Skeletal muscle satellite cell (primary cell): ENCODE measurements at regions not wholly inside any gene's neighbourhood (a gene's known extent, or its start where the extent isn't known, plus 50 kb on each side); places are given as distances from the start of the nearest gene placed in this dataset.
"Not testable (repeated sequence)": the region's sequence is repeated elsewhere in the genome, so short reads cannot be mapped to it uniquely, and the experiment has no call there.

Source experiments
- H3K27me3 ChIP-seq: 2 replicates; pipeline ENCODE4 v1.7.0; 2013; ENCODE audit warnings: low read length; ENCODE audit not compliant: control insufficient read depth, insufficient read depth
- H3K36me3 ChIP-seq: 2 replicates; pipeline ENCODE4 v1.7.0; 2013; ENCODE audit warnings: mild to moderate bottlenecking, control low read depth, low read length; ENCODE audit not compliant: insufficient read depth
- H3K4me1 ChIP-seq: 2 replicates; pipeline ENCODE4 v1.7.0; 2013; ENCODE audit warnings: low read length; ENCODE audit not compliant: control insufficient read depth, insufficient read depth
- H3K4me2 ChIP-seq: 2 replicates; pipeline ENCODE4 v1.7.0; 2013; ENCODE audit warnings: mild to moderate bottlenecking, low read length
- H3K4me3 ChIP-seq: 2 replicates; pipeline ENCODE4 v1.7.0; 2013; ENCODE audit warnings: low read length
- H3K9ac ChIP-seq: 2 replicates; pipeline ENCODE4 v1.7.0; 2013; ENCODE audit warnings: mild to moderate bottlenecking, low read depth, low read length, moderate library complexity
- H3K9me3 ChIP-seq: replicated peaks from 2 replicates; pipeline ENCODE4 v1.7.0; 2013; ENCODE audit warnings: mild to moderate bottlenecking, control low read depth, low read length

DNA sequence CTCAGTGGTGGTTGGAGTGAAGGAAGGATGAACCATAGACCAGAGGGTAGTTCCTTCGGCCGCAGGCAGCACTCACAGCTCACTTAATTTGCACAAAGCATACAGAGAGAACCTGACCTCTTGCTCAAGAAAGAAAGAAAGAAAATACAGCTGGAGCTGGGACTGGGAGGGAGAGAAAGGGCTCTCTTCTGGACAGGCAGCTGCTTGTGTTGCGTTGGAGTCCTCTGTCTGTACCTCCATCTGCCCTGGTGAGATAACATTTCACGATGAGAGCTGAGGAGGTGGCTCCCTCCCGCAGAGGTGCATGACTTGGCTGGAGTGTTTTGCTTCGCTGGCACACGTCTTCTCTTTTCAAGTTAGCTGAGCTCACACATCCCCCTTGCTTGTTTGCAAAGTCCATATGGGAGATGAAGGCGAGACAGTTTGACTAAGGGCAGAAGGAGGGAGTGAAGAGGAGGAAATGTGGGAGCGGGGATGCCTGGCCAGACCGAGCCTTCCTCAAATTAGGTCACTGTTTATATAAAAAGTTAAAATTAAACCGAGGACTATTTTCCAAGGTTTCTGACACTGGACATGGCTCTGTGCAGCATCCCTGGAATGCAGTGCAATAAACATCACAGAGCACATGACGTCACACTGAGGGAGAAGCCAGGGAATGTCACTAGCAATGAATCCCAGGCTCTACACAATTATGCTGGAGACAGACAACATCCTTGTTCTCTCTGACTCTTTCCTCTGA lies 359.4 kb downstream of the CD83 start:
- H3K4me3 ChIP-seq: peak overlapping the region; percentile 22
- peak overlapping the region; percentile 4 for H3K9ac ChIP-seq
- peaks cover 26% of the 10 kb centered on the region for H3K4me1 ChIP-seq
- H3K4me2 ChIP-seq: peak overlapping the region; percentile 36
- H3K9me3 ChIP-seq: no peaks in the 10 kb centered on the region
- no peaks in the 10 kb centered on the region for H3K36me3 ChIP-seq
- H3K27me3 ChIP-seq: no peaks in the 10 kb centered on the region

DNA sequence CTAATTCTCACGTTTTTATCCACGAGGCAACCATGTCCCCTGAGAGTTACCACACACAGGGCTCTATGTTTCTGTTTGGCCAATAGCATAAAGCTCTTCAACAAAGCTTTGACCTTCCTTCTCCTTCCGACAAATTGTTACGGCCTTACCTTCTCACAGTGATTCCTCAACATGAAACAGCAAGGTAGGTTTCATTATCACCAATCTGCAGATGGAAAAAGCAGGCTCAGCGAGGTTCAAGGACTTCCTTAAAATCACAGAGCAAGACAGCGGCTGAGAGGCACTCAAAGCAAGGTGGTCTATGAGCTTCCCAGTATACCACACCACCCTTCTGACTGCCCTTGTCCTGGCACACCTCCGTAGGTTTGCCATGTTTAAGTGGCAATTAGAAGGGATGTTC lies 360.0 kb downstream of the CD83 start:
- Histone ChIP-seq H3K9me3 (no peaks in the 10 kb centered on the region), H3K36me3 (no peaks in the 10 kb centered on the region), H3K4me2 (peak overlapping the region; percentile 36), H3K9ac (peak overlapping the region; percentile 4), H3K27me3 (no peaks in the 10 kb centered on the region), H3K4me3 (no peak overlapping the region), H3K4me1 (peaks cover 24% of the 10 kb centered on the region)

DNA sequence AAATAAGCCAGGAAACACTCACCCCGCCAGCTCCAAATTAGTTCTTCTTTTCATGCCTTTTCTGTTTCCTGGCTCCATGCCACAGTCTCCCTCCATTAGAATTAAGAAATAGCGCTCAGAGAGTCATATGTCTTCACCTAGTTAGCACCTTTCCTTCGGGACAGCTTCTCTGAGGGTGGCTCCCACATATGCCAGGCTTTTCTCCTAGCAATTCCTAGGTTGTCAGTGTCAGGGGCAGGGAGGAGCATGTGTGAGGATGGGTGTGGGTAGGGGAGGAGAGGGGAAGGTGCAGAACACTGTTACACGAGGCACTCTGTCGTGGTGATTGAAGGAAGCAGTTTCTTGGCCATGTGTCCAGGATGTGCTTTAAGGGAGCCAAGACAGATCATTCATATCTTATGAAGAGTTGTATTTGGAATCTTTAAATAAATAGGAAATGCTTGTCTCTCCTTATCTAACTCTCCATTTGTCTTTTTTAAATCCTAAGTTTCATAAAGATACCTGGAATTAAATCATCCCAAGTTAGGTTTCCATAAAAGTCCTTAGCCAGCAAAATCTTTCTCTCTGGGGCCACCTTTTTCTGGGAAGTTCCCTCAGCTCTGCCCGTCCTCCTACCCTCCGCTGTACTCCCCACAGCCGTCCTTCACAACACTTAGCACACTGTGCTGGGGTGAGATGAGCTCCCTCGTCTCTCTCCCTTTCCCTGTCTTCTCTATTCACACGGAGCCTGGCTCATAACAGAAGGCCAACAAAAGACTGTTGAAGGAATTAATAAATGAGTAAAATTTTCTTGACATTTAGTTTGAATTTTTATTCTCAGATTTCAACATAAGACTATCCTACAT lies 361.0 kb downstream of the CD83 start:
- H3K9me3 ChIP-seq: no peaks in the 10 kb centered on the region
- H3K36me3 ChIP-seq: no peaks in the 10 kb centered on the region
- no peak overlapping the region for H3K9ac ChIP-seq
- H3K4me1 ChIP-seq: peaks cover 14% of the 10 kb centered on the region
- no peak overlapping the region for H3K4me2 ChIP-seq
- no peaks in the 10 kb centered on the region for H3K27me3 ChIP-seq
- H3K4me3 ChIP-seq: no peak overlapping the region

DNA sequence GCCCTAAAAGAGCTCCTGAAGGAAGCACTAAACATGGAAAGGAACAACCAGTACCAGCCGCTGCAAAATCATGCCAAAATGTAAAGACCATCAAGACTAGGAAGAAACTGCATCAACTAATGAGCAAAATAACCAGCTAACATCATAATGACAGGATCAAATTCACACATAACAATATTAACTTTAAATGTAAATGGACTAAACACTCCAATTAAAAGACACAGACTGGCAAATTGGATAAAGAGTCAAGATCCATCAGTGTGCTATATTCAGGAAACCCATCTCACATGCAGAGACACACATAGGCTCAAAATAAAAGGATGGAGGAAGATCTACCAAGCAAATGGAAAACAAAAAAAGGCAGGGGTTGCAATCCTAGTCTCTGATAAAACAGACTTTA lies 364.4 kb downstream of the CD83 start:
- not testable (repeated sequence) for H3K4me3 ChIP-seq, H3K36me3 ChIP-seq, H3K27me3 ChIP-seq, H3K4me1 ChIP-seq, H3K9ac ChIP-seq, H3K4me2 ChIP-seq, H3K9me3 ChIP-seq

DNA sequence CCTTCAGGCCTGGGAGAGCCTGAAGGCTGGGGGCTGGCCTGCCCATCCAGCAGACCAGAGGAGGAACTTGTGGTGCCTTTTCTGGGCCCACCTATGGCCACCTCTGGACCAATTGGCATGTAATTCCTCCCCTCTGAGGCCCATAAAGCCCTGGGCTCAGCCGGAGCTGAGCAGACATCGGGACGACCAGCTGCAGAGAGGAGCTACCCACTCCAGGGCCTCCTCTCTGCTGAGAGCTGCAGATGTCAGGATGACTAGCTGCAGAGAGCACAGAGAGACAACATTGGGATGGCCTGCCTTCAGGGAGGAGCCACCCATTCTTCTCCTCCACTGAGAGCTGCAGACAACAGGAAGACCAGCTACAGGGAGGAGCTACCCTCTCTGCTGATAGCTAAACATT lies 370.1 kb downstream of the CD83 start:
- no peak overlapping the region for H3K4me2 ChIP-seq
- no peaks in the 10 kb centered on the region for H3K9me3 ChIP-seq
- H3K4me3 ChIP-seq: no peak overlapping the region
- H3K36me3 ChIP-seq: no peaks in the 10 kb centered on the region
- no peaks in the 10 kb centered on the region for H3K4me1 ChIP-seq
- H3K9ac ChIP-seq: no peak overlapping the region
- H3K27me3 ChIP-seq: no peaks in the 10 kb centered on the region

DNA sequence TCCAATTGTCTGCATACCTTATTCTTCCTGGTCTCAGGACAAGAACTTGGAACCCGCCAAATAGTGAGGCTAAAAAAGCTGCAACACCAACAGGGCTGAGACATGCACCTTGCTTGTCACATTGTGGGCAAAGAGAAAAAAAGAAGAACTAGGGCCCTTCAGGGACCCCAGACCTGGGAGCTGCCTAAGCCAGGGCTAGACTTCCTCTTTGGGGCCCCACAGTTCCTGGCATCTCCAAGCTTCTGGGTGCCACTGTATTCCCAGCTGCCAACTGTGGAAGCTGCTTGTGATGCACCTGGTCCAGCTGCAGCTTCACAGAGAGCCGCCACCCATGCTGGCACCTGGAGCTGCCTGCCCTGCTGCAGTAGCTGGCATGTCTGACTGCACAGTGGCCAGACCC lies 370.6 kb downstream of the CD83 start:
- no peak overlapping the region for H3K9ac ChIP-seq
- H3K4me1 ChIP-seq: no peaks in the 10 kb centered on the region
- no peak overlapping the region for H3K4me3 ChIP-seq
- no peaks in the 10 kb centered on the region for H3K9me3 ChIP-seq
- no peak overlapping the region for H3K4me2 ChIP-seq
- H3K27me3 ChIP-seq: no peaks in the 10 kb centered on the region
- no peaks in the 10 kb centered on the region for H3K36me3 ChIP-seq

DNA sequence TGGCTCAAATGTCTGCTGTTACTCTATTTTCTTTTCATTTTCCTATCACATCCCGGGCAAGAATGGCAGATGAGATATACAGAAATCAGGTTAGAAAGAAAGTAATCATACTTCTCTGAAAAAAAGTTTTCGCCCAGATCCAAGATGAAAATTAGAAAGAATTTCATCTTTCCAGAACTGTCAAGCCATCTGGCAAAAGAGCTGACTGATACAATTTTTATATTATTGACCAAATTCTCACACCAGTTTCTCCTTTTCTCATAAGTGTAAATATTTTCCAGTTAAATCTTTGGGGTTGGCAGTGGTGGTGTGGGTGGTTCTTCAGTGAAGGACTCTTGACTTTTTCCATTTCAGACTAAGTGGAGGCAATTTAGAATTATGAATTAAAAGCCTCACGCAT lies 371.9 kb downstream of the CD83 start:
- H3K4me2 ChIP-seq: no peak overlapping the region
- H3K9me3 ChIP-seq: no peaks in the 10 kb centered on the region
- H3K9ac ChIP-seq: no peak overlapping the region
- H3K36me3 ChIP-seq: no peaks in the 10 kb centered on the region
- no peak overlapping the region for H3K4me3 ChIP-seq
- no peaks in the 10 kb centered on the region for H3K4me1 ChIP-seq
- no peaks in the 10 kb centered on the region for H3K27me3 ChIP-seq

DNA sequence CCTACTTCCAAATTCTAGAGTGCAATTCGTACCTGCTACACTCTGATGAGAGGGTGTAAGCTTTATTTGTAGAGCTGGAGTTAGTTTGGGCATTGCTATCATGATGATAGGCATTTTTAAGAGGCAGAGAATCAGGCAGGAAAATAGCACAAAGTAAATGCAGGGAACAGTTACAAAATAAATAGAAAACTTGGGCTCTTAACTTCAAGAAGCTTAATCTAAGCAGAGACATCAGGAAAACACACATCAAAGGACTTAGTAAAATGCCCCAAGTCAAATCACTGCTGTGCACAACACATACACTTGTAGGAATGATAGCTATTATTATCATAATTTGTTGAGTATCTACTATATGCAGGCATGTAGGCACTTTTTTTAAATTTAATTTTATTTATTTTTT lies 381.2 kb downstream of the CD83 start:
- Histone ChIP-seq H3K4me2 (no peak overlapping the region), H3K36me3 (no peaks in the 10 kb centered on the region), H3K4me1 (peaks cover 10% of the 10 kb centered on the region), H3K4me3 (no peak overlapping the region), H3K9ac (no peak overlapping the region), H3K9me3 (no peaks in the 10 kb centered on the region), H3K27me3 (no peaks in the 10 kb centered on the region)

DNA sequence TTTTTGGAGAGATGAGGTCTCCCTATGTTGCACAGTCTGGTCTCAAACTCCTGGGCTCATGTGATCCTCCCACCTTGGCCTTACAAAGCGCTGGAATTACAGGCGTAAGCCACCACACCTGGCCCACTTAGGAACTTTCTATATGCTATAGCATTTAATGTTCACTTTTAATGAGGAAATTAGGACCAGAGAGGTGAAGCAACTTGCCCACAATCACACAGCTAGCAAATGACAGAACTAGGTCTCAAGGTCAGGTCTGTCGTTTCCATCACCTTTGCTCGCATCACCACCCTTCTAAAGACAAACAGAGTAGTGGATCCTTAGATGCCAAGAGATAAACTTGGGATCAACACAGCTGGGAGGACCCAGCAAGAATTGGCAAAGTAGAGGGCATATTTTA lies 381.7 kb downstream of the CD83 start:
- peak overlapping the region; percentile 58 for H3K4me2 ChIP-seq
- H3K9me3 ChIP-seq: no peaks in the 10 kb centered on the region
- H3K36me3 ChIP-seq: no peaks in the 10 kb centered on the region
- no peaks in the 10 kb centered on the region for H3K27me3 ChIP-seq
- no peak overlapping the region for H3K9ac ChIP-seq
- H3K4me3 ChIP-seq: no peak overlapping the region
- H3K4me1 ChIP-seq: peaks cover 10% of the 10 kb centered on the region

DNA sequence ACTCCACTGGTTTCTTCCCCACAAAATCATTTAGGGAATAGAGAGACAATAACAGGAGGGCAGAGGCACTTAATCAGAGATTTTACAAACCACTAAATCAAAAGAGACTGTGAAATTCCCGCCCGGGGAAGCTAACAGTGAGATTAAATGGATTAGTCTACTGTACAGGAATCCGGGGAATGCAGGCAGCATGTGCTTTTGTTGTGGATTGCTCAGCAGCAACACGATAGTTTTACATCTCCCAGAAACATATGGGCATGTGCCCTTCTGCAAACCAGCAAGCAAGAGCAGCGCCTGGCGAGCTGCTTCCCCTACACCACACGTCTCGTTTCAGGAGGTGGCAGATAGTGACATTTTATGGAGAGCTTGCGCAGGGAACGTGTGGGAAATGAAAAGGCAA lies 382.3 kb downstream of the CD83 start:
- no peaks in the 10 kb centered on the region for H3K27me3 ChIP-seq
- H3K9me3 ChIP-seq: no peaks in the 10 kb centered on the region
- H3K4me2 ChIP-seq: peak overlapping the region; percentile 58
- H3K4me1 ChIP-seq: peaks cover 10% of the 10 kb centered on the region
- H3K4me3 ChIP-seq: peak overlapping the region; percentile 26
- H3K36me3 ChIP-seq: no peaks in the 10 kb centered on the region
- no peak overlapping the region for H3K9ac ChIP-seq

DNA sequence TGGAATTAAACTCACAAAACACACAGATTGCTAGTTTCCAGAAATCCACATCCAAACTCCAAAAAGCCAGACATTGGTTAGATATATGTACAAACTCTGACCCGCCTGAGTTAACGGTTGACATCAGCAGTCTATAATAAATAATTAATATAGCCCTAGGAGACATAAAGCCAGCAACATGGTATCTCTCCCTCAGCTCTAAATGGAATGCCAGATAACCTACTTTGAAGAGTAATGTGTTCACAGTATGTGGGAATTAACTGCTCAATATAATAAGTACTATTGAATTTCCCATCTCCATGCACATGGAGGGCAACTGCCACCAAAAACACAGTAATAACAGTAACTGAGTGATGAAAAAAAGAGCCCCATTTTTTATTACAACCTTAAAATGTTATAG lies 383.2 kb downstream of the CD83 start:
- Histone ChIP-seq H3K27me3 (no peaks in the 10 kb centered on the region), H3K9ac (no peak overlapping the region), H3K4me3 (no peak overlapping the region), H3K4me1 (peaks cover 10% of the 10 kb centered on the region), H3K36me3 (no peaks in the 10 kb centered on the region), H3K4me2 (no peak overlapping the region), H3K9me3 (no peaks in the 10 kb centered on the region)

DNA sequence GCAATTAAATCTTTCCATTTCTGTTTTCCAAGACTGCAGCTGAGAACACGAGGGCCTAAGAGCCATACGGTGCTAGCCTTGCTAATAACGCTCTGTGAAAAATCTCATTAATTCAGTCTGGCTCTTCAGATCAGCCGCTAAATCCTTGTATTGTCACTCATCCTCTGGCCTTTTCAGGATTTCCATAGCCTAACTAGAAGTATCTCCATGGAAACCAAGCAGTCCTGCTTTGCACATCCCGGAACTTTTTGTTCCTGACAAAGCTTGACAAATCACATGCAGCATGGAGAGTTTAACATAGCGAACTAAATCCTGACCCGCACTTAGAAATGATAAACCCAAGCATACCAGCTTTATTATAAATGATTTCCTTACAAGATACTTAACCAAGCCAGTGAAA lies 383.7 kb downstream of the CD83 start:
- Histone ChIP-seq H3K4me3 (no peak overlapping the region), H3K9ac (no peak overlapping the region), H3K4me2 (no peak overlapping the region), H3K36me3 (no peaks in the 10 kb centered on the region), H3K9me3 (no peaks in the 10 kb centered on the region), H3K4me1 (peaks cover 10% of the 10 kb centered on the region), H3K27me3 (no peaks in the 10 kb centered on the region)
